BJ (cell line): ENCODE measurements at regions not wholly inside any gene's neighbourhood (a gene's known extent, or its start where the extent isn't known, plus 50 kb on each side); places are given as distances from the start of the nearest gene placed in this dataset.

ENCODE experiments used
- CTCF ChIA-PET: fragments of 350-600 bp; formaldehyde crosslinking; extraction: SDS; loops from one replicate; lab custom pipeline; 2021; ENCODE audit warnings: antibody characterized with exemption, inconsistent platforms; lab: Yijun Ruan, JAX
- POLR2A ChIA-PET: fragments of 300-600 bp; sonication (Branson Sonifier 250); formaldehyde crosslinking; extraction: SDS; loops from one replicate; lab custom pipeline; 2021; ENCODE audit warnings: antibody characterized with exemption; lab: Charles Lee
- DNase-seq: peaks from one replicate; pipeline ENCODE4 v3.0.0-alpha.2; 2011; ENCODE audit warnings: low read depth
- H3K27me3 ChIP-seq: 2 replicates; pipeline ENCODE4 v1.6.0; 2011; ENCODE audit warnings: low read length; ENCODE audit not compliant: control insufficient read depth, insufficient read depth
- H3K36me3 ChIP-seq: 2 replicates; pipeline ENCODE4 v1.5.1; 2011; ENCODE audit warnings: low read length; ENCODE audit not compliant: control insufficient read depth, insufficient read depth
- H3K4me3 ChIP-seq: 2 replicates; pipeline ENCODE4 v1.5.1; 2011; ENCODE audit warnings: low read depth, mild to moderate bottlenecking, control low read depth, low read length
- CTCF ChIP-seq: IDR thresholded peaks from 2 replicates; pipeline ENCODE4 v1.5.1; 2011; ENCODE audit warnings: low read depth, mild to moderate bottlenecking, control low read depth, inconsistent platforms, low read length, moderate library complexity; ENCODE audit not compliant: insufficient read depth

GRCh38 chr17:77879896-77880280, 78.6 kb upstream of the TNRC6C start:
- ChIA-PET POLR2A (no interaction called here), CTCF (no interaction called here)
- H3K27me3 ChIP-seq = peaks cover 5% of the 10 kb centered on the region
- H3K36me3 ChIP-seq = no peaks in the 10 kb centered on the region
- no peak for DNase-seq
- H3K4me3 ChIP-seq = no peak overlapping the region
- no peak for TF ChIP-seq CTCF

- no peak overlapping the region for H3K4me3 ChIP-seq
- TF ChIP-seq CTCF = no peak
- no peak for DNase-seq
- ChIA-PET CTCF (interaction anchor here (0.7 kb wide), 1 partner anchor 18 kb away, joined by 3 read pairs; no protein-coding TSS in a partner anchor), POLR2A (no interaction called here)
- H3K36me3 ChIP-seq = no peaks in the 10 kb centered on the region
- H3K27me3 ChIP-seq = peaks cover 5% of the 10 kb centered on the region
Measured at GRCh38 chr17:77880711-77881450, 77.6 kb upstream of the TNRC6C start.

- Histone ChIP-seq H3K27me3 (peaks cover 5% of the 10 kb centered on the region), H3K36me3 (no peaks in the 10 kb centered on the region), H3K4me3 (no peak overlapping the region)
- ChIA-PET CTCF (interaction anchor here (0.7 kb wide), 1 partner anchor 17 kb away, joined by 3 read pairs; no protein-coding TSS in a partner anchor), POLR2A (no interaction called here)
- no peak for DNase-seq
- no peak for TF ChIP-seq CTCF
Measured at GRCh38 chr17:77881545-77881944, 77.0 kb upstream of the TNRC6C start.

GRCh38 chr17:77882040-77882439, 76.5 kb upstream of the TNRC6C start:
- no peak for DNase-seq
- Histone ChIP-seq H3K4me3 (no peak overlapping the region), H3K36me3 (no peaks in the 10 kb centered on the region), H3K27me3 (peaks cover 5% of the 10 kb centered on the region)
- ChIA-PET POLR2A (no interaction called here), CTCF (no interaction called here)
- TF ChIP-seq CTCF = no peak

GRCh38 chr17:77882481-77883212, 75.9 kb upstream of the TNRC6C start:
- Histone ChIP-seq H3K27me3 (peaks cover 5% of the 10 kb centered on the region), H3K36me3 (no peaks in the 10 kb centered on the region), H3K4me3 (no peak overlapping the region)
- CTCF ChIA-PET = interaction anchor here (0.7 kb wide), 2 partner anchors 113 to 1499 kb away, joined by 3 read pairs; no protein-coding TSS in a partner anchor
- no peak for TF ChIP-seq CTCF
- no peak for DNase-seq
- POLR2A ChIA-PET = no interaction called here
